ENCODE measurements at regions not wholly inside any gene's neighbourhood (a gene's known extent, or its start where the extent isn't known, plus 50 kb on each side); places are given as distances from the start of the nearest gene placed in this dataset.

DNA sequence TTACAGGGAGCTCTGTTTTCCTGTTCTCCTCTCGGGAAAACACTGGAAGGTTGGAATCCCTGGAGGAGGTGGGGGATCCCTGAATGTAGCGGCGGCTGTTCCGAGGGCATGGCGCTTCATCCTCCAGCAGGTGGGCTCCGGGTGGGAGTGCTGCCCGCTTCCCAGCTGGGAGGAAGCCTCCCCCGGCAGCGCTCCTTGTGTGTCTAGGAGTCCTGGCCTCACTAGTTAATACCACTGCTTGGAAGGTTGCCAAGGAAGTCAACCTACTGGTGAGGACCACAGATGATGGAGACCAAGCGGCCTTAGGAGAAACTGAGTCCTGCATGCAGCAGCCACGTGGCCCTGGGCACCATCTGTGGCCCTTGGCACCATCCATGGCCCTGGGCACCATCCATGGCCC, 151.9 kb upstream of the PFKP start:
- TF ChIP-seq POLR2A (IDR thresholded peaks at IDR 0.05) (no peak), CTCF (IDR thresholded peaks at IDR 0.05) (no peak)
